Central memory CD8-positive, alpha-beta T cell (primary cell): ENCODE measurements at regions not wholly inside any gene's neighbourhood (a gene's known extent, or its start where the extent isn't known, plus 50 kb on each side); places are given as distances from the start of the nearest gene placed in this dataset.
"Not testable (repeated sequence)": the region's sequence is repeated elsewhere in the genome, so short reads cannot be mapped to it uniquely, and the experiment has no call there.

ENCODE experiments used
- ATAC-seq: fragments of 150-1000 bp; cut with Tn5 transposase; replicated peaks from 2 replicates; pipeline ENCODE4 v1.10.0; 2022; ENCODE audit warnings: mild to moderate bottlenecking, moderate FRiP score, moderate number of reproducible peaks; ENCODE audit not compliant: poor library complexity, severe bottlenecking; ENCODE audit errors: extremely low read depth
- DNase-seq, 2 donors: peaks; one replicate each; pipeline ENCODE4 v3.0.0; 2021; ENCODE audit warnings: low spot score in 2 of 2
- H3K27ac Mint-ChIP-seq: one replicate; pipeline ENCODE4 v1.8.0; 2022; ENCODE audit warnings: low read depth, mild to moderate bottlenecking, moderate library complexity, mixed read lengths
- H3K27me3 Mint-ChIP-seq: one replicate; pipeline ENCODE4 v1.8.0; 2022; ENCODE audit warnings: mixed read lengths
- H3K36me3 Mint-ChIP-seq: one replicate; pipeline ENCODE4 v1.8.0; 2022; ENCODE audit warnings: mild to moderate bottlenecking, moderate library complexity, mixed read lengths; ENCODE audit not compliant: insufficient read depth
- H3K4me1 Mint-ChIP-seq: one replicate; pipeline ENCODE4 v1.8.0; 2022; ENCODE audit warnings: mixed read lengths
- H3K4me3 Mint-ChIP-seq: one replicate; pipeline ENCODE4 v1.8.0; 2022; ENCODE audit warnings: mild to moderate bottlenecking, moderate library complexity, mixed read lengths
- H3K9me3 Mint-ChIP-seq: one replicate; pipeline ENCODE4 v1.8.0; 2022; ENCODE audit warnings: mixed read lengths

DNA sequence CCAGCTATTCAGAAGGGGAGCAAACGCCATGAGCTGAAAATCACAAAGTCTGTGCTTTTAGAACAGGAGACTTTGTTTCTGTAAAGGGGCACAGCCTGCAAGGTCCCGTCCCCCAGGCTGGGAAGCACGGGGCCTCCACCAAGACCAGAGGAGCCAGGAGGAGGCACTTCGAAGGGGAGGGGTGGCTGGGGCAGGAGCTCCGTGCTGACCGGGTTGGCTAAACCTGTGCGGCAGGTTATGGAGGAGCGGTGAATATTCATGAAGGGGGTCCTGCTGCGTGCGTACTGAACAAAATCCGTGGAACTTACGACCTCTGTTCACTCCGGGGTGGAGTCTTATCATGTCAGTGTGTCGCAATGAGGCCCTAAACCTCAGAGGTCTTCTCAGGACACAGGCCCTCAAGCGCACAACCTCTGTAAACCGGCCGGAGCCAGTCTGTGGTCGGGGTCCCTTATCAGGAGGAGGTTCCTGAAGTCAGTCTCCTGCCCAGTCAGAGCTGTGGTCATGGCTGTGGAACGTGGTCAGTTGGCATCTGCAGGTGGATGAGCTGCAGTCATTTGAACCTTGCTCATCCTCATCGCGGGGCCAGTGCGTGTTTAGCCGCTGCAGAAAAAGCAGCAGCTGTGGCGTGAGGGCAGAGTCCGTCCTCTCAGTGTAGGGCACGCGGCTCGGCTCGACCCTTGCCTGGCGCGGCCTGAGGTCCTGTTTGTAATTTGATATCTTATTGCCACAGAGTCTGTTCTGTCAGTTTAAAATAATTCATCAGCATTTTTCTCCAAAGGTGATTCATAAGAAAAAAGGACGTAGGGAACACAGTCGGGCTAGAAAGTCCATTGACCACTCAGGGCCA is 5507.7 kb upstream of the TPTE start:
- not testable (repeated sequence) for H3K27ac Mint-ChIP-seq, H3K9me3 Mint-ChIP-seq, H3K4me1 Mint-ChIP-seq

DNA sequence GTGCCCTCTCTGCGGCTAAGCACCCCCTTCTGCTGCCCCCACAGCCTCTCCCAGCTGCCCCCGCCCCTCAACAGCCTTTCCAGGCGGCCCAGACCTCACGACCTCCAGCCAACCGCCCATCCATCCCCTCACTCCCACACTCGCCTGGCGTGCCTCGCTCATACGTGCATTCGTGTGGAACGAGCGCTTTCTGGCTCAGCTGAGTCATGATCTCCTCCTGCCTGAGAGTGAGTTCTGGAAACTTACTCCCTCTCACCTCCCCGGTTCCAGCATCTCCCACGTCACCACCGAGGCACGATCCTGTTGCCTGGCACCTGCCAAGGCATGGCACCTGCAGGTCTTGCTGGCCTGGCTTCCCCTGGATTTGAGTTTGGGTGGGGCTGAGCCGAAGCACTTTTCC is 5506.2 kb upstream of the TPTE start:
- ATAC-seq, H3K36me3 Mint-ChIP-seq: not testable (repeated sequence)

More for the DNA sequence above, 5507.7 kb upstream of the TPTE start:
- H3K27me3 Mint-ChIP-seq, H3K4me3 Mint-ChIP-seq, DNase-seq, H3K36me3 Mint-ChIP-seq, ATAC-seq: not testable (repeated sequence)

DNA sequence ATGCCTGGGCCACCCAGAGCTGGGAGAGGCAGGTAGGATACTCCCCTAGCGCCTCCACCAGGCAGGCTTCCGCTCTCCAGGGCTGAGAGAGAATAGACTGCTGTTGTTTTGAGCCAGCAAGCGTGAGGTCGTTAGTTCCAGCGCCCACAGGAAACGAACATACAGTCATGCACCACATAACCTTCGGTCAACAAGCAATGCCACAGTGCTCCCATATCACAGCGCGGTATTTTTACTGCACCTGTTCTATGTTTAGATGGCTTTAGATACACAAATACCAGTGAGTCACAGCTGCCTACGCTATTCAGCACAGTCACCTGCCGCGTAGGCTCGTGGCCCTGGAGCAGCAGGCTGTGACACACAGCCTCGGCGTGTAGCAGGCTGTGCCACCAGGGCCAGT is 5502.3 kb upstream of the TPTE start:
- not testable (repeated sequence) for H3K4me3 Mint-ChIP-seq, H3K27me3 Mint-ChIP-seq, DNase-seq, H3K27ac Mint-ChIP-seq, H3K9me3 Mint-ChIP-seq, H3K36me3 Mint-ChIP-seq, H3K4me1 Mint-ChIP-seq
- peak; percentile 86 for ATAC-seq

More for the DNA sequence above, 5506.2 kb upstream of the TPTE start:
- not testable (repeated sequence) for H3K4me3 Mint-ChIP-seq, H3K4me1 Mint-ChIP-seq, H3K27me3 Mint-ChIP-seq, H3K27ac Mint-ChIP-seq, H3K9me3 Mint-ChIP-seq, DNase-seq

DNA sequence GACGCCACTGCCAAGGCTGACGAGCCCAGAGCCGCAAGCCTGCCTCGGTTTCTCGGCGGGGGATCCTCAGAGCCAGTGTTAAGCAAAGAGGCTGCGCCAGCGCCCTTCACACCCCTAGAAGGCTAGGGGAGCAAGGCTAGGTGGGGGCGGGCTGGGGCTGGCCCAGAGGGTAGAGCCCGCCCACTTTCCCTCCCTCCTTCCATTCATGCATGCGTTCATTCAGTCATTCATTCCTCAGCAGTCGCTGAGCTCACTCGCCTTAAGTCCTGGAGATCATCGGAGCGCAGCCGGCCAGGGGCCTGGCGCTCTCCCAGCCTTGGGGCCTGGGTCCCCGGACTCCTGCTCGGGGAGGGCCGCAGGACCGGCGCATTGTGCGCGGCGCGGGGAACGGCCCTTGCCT is 5499.6 kb upstream of the TPTE start:
- peak; percentile 27 for ATAC-seq
- H3K9me3 Mint-ChIP-seq, H3K4me1 Mint-ChIP-seq, H3K27me3 Mint-ChIP-seq, H3K36me3 Mint-ChIP-seq, DNase-seq, H3K4me3 Mint-ChIP-seq, H3K27ac Mint-ChIP-seq: not testable (repeated sequence)

DNA sequence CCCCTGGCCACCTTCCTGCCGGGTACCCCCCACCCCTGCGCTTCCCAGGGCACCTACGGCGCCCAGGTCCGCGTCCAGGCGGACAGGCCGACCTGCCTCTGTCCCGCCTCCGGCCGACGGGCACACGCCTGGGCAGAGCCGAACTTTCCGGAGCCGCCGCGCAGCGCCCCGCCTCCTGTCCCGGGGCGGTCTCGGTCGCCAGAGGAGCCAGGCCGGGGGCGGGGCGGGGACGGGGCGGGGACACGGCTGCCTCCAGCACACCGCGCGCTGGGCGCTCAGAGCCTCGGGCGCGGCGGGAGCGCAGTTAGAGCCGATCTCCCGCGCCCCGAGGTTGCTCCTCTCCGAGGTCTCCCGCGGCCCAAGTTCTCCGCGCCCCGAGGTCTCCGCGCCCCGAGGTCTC is 5499.1 kb upstream of the TPTE start:
- not testable (repeated sequence) for H3K4me1 Mint-ChIP-seq, H3K4me3 Mint-ChIP-seq, H3K9me3 Mint-ChIP-seq, DNase-seq, H3K27ac Mint-ChIP-seq, H3K36me3 Mint-ChIP-seq, H3K27me3 Mint-ChIP-seq
- ATAC-seq = peak; percentile 31

DNA sequence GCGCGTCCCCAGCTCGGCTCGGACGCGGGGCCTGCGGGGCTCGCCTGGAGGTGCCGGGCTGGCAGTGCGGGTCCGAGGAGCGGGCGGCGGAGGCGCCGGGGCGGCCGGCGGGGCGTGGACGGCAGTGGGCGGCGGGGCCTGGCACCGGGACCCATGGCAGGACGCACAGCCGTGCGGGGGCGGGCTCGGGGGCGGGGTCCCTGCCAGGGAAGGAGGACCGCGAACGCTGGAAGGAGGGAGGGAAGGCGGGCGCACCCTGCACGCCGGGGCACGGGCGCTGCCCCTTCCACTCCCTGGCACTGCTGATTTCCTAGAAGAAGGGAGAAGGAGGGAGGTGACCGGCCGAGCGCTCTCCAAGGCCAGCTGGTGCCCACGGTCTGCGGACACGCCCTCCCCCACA is 5498.6 kb upstream of the TPTE start:
- not testable (repeated sequence) for H3K4me3 Mint-ChIP-seq, H3K27me3 Mint-ChIP-seq, H3K9me3 Mint-ChIP-seq, H3K36me3 Mint-ChIP-seq, H3K4me1 Mint-ChIP-seq, DNase-seq, H3K27ac Mint-ChIP-seq, ATAC-seq

DNA sequence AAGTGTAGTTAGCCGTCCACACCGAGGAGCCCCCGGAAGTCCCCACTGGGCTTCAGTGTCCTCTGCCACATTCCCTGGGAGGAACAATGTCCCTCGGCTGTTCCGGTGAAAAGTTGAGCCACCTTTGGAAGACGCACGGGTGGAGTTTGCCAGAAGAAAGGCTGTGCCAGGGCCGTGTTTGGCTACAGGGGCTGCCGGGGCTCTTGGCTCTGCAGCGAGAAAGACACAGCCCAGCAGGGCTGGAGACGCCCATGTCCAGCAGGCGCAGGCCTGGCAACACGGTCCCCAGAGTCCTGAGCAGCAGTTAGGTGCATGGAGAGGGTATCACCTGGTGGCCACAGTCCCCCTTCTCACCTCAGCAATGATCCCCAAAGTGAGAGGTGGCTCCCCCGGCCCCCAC is 5486.2 kb upstream of the TPTE start:
- H3K4me1 Mint-ChIP-seq, H3K4me3 Mint-ChIP-seq, H3K36me3 Mint-ChIP-seq, H3K27ac Mint-ChIP-seq, DNase-seq, H3K27me3 Mint-ChIP-seq, H3K9me3 Mint-ChIP-seq, ATAC-seq: not testable (repeated sequence)

DNA sequence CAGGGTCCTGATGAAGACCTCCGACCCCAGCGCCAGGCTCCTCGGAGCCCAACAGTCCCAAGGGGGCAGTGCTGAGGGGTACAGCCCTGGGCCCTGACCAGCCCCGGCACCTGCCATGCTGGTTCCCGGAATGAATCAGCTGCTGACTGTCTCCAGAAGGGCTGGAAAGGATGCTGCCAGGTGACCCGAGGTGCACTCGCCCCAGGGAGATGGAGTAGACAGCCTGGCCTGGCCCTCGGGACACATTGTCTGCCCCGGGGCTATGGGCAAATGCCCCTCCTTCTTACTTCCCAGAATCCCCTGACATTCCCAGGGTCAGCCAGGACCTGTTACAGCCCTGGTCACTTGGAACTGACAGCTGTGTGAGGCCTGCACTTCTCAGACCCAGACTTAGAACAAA is 5485.8 kb upstream of the TPTE start:
- not testable (repeated sequence) for H3K4me1 Mint-ChIP-seq, DNase-seq, H3K27me3 Mint-ChIP-seq, H3K9me3 Mint-ChIP-seq, H3K27ac Mint-ChIP-seq, H3K36me3 Mint-ChIP-seq, ATAC-seq, H3K4me3 Mint-ChIP-seq

DNA sequence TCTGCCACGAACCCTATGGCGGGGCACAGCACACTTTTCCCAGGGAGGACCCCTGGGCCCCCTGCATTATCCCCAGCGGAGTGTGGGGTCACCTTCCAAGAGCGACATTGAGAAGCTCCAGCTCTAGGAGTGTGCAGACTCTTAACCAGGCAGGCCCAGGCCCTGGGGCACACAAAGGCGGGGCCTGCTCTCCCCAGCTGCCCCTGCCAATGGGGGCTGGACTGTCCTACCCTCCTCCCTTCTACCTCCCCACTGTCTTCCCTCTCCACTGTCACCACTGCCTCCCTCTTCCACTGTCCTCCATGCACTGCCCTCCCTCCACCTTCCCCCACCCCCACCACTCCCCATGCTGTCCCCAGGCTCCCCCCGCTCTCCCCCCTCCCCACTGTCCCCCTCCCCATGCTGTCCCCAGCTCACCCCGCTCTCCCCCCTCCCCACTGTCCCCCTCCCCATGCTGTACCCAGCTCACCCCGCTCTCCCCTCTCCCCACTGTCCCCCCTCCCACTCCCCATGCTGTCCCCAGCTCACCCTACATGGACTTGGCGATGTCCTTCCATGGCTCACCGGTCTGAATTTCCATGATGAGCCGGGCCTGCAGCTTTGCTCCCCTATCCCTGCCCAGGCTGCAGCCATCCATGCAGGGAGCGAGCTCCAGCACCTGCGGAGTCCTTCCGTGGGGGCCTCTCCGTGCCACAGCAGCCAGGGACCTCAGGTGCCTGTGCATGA is 5483.6 kb upstream of the TPTE start:
- not testable (repeated sequence) for H3K9me3 Mint-ChIP-seq, H3K4me1 Mint-ChIP-seq, H3K4me3 Mint-ChIP-seq, H3K27me3 Mint-ChIP-seq, H3K27ac Mint-ChIP-seq, DNase-seq, H3K36me3 Mint-ChIP-seq
- ATAC-seq = peak; percentile 14

DNA sequence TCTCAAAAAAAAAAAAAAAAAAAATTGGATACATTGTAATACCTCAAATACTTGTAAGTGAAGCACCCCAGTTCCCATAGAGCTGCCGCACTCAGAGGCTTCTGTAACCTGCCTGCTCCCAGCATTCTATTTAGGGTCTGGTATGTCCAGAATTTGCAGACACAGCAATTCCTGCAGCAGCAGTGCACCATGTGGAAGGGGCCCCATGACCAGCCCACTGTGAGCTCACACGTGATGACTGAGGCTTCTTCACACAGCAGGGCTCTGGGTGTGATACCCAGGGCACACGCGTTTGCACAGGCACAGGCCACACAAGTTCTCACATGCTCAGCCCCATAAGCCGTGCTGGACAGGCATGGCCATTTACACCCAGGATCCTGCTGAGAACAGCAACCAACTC is 5481.5 kb upstream of the TPTE start:
- not testable (repeated sequence) for H3K27me3 Mint-ChIP-seq, DNase-seq, H3K36me3 Mint-ChIP-seq, H3K4me3 Mint-ChIP-seq, ATAC-seq, H3K27ac Mint-ChIP-seq, H3K9me3 Mint-ChIP-seq, H3K4me1 Mint-ChIP-seq

DNA sequence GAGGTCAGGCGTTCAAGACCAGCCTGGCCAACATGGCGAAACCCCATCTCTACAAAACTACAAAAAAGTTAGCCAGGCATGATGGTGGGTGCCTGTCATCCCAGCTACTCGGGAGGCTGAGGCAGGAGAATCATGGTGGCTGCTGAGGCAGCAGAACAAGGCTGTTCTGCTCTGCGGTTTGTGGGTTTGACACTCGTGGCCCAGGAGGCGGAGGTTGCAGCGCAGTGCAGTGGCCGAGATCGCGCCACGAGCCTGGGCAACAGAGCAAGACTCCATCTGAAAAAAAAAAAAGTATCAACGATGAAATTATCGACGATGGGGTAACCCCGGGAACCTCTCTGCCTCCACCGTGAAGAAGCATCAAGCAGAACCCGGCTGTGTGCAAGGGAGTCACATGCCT is 5478.8 kb upstream of the TPTE start:
- H3K36me3 Mint-ChIP-seq, H3K27ac Mint-ChIP-seq, H3K4me3 Mint-ChIP-seq, H3K27me3 Mint-ChIP-seq, DNase-seq, H3K9me3 Mint-ChIP-seq, H3K4me1 Mint-ChIP-seq: not testable (repeated sequence)
- peak; percentile 85 for ATAC-seq

DNA sequence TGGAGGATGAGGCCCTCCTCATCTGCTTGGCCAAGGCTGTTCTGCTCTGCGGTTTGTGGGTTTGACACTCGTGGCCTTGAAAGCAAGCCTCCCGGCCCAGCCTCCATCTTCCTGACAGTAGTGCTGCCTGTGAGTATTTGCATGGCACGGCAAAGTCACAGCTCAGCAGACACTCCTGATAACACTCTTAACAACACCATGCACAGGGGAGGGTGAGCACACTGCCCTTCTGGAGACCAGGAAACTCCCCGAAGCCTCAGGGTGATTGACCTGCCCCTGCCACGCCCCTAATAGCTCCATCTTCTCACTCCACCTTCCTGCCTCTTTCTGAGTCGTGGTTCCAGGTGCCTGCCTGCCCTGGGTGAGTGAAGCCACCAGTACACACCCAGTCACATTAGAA is 5476.6 kb upstream of the TPTE start:
- not testable (repeated sequence) for H3K4me3 Mint-ChIP-seq, H3K36me3 Mint-ChIP-seq, ATAC-seq, H3K9me3 Mint-ChIP-seq, H3K27me3 Mint-ChIP-seq, H3K4me1 Mint-ChIP-seq, H3K27ac Mint-ChIP-seq, DNase-seq

DNA sequence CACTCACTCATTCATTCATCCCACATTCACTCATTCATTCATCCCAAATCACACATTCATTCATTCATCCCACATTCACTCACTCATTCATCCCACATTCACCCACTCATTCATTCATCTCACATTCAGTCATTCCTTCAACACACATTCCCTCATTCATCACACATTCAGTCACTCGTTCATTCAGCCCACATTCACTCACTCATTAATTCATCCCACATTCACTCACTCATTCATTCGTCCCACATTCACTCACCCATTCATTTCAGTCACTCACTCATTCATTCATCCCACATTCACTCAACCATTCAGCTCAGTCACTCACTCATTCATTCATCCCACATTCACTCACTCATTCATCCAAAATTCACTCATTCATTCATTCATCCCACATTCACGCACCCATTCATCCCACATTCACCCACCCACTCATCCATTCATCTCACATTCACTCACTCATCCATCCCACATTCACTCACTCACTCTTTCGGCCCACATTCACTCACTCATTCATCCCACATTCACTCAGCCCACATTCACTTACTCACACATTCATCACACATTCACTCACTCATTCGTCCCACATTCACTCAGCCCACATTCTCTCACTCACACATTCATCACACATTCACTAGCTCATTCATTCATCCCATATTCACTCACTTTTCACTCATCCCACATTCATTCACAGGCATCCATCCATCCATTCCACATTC is 5469.9 kb upstream of the TPTE start:
- H3K4me3 Mint-ChIP-seq, H3K9me3 Mint-ChIP-seq, H3K4me1 Mint-ChIP-seq, H3K36me3 Mint-ChIP-seq, ATAC-seq, H3K27ac Mint-ChIP-seq, DNase-seq, H3K27me3 Mint-ChIP-seq: not testable (repeated sequence)
